Lung (tissue), 11 donors: ENCODE measurements at regions not wholly inside any gene's neighbourhood (a gene's known extent, or its start where the extent isn't known, plus 50 kb on each side); places are given as distances from the start of the nearest gene placed in this dataset.

Source experiments
- ATAC-seq: fragments of 200-7000 bp; cut with Tn5 transposase; one replicate; pipeline ENCODE4 v1.9.1; 2020; ENCODE audit warnings: moderate number of reproducible peaks; ENCODE audit not compliant: insufficient read depth, low FRiP score
- DNase-seq, 3 donors: peaks; one replicate each; pipeline ENCODE4 v3.0.0-alpha.2; 2013 to 2017
- H3K27ac ChIP-seq, 2 donors: one replicate each; pipeline ENCODE4 v1.5.1; 2013; ENCODE audit warnings: mild to moderate bottlenecking in 2 of 2, moderate library complexity in 2 of 2, control low read depth in 1 of 2, inconsistent platforms in 1 of 2, low read depth in 1 of 2, low read length in 1 of 2
- H3K27me3 ChIP-seq, 3 donors: one replicate each; pipeline ENCODE4 v1.5.1; 2013; ENCODE audit warnings: low read length in 2 of 3; ENCODE audit not compliant: control insufficient read depth in 3 of 3, insufficient read depth in 3 of 3
- H3K36me3 ChIP-seq, 4 donors: one replicate each; pipeline ENCODE4 v1.5.1; 2013; ENCODE audit warnings: low read length in 4 of 4, mild to moderate bottlenecking in 1 of 4, moderate library complexity in 1 of 4; ENCODE audit not compliant: control insufficient read depth in 4 of 4, insufficient read depth in 4 of 4
- H3K4me1 ChIP-seq, 5 donors: one replicate each; pipeline ENCODE4 v1.5.1; 2013; ENCODE audit warnings: low read length in 5 of 5, mild to moderate bottlenecking in 2 of 5, moderate library complexity in 1 of 5; ENCODE audit not compliant: control insufficient read depth in 5 of 5, insufficient read depth in 5 of 5
- H3K4me3 ChIP-seq: one replicate; pipeline ENCODE4 v1.5.1; 2013; ENCODE audit warnings: mild to moderate bottlenecking, control low read depth, moderate library complexity
- H3K9ac ChIP-seq, 2 donors: one replicate each; pipeline ENCODE4 v1.5.1; 2013; ENCODE audit warnings: low read length in 2 of 2, control low read depth in 1 of 2; ENCODE audit not compliant: insufficient read depth in 1 of 2
- H3K9me3 ChIP-seq, 4 donors: one replicate each; pipeline ENCODE4 v1.5.1; 2013; ENCODE audit warnings: low read length in 3 of 4, mild to moderate bottlenecking in 1 of 4, moderate library complexity in 1 of 4; ENCODE audit not compliant: control insufficient read depth in 4 of 4, insufficient read depth in 3 of 4
- CTCF ChIP-seq: IDR thresholded peaks from 2 replicates; pipeline ENCODE4 v1.5.1; 2012; ENCODE audit warnings: mild to moderate bottlenecking; ENCODE audit errors: control extremely low read depth, extremely low read depth
- WGBS, 2 donors: extraction: QIAGEN DNeasy Blood & Tissue Kit; methylation state at CpG; one replicate each; pipeline ENCODE4 v1.1.7; 2013; 5-methylcytosine and 5-hydroxymethylcytosine counted together
- donor health status: control.
- donor health status: control.
- donor health status: Bipolar disorder and iron deficiency.
- donor health status: healthy.
- donor health status: DM: yes; HTN: yes; CAD: no.

- Histone ChIP-seq H3K27ac (no peak overlapping the region), H3K4me1 (no peaks in the 10 kb centered on the region), H3K27me3 (no peaks in the 10 kb centered on the region), H3K36me3 (no peaks in the 10 kb centered on the region), H3K4me3 (no peak overlapping the region), H3K9ac (no peak overlapping the region), H3K9me3 (peaks cover 0 to 9% (median 0%) of the 10 kb centered on the region in 4 donors)
- ATAC-seq (no peak), DNase-seq (no peak)
- 94 to 95% methylated on average over 17 of the region's 17 CpGs for WGBS, 2 donors
- no peak for TF ChIP-seq CTCF
These were observed 253.2 kb upstream of the SEMA3A start for GRCh38 chr7:84447636-84448293.

- no peak for TF ChIP-seq CTCF
- no peak overlapping the region for H3K9ac ChIP-seq
- no peaks in the 10 kb centered on the region for H3K36me3 ChIP-seq
- no peaks in the 10 kb centered on the region for H3K4me1 ChIP-seq
- H3K9me3 ChIP-seq: peaks cover 0 to 9% (median 0%) of the 10 kb centered on the region in 4 donors
- WGBS, 2 donors: 94 to 97% methylated on average over 14 of the region's 14 CpGs
- H3K27ac ChIP-seq: no peak overlapping the region
- DNase-seq (no peak), ATAC-seq (no peak)
- H3K27me3 ChIP-seq: no peaks in the 10 kb centered on the region
- H3K4me3 ChIP-seq: no peak overlapping the region
These were observed 252.4 kb upstream of the SEMA3A start for GRCh38 chr7:84446991-84447480.

GRCh38 chr7:84425702-84426259 is 231.2 kb upstream of the SEMA3A start:
- H3K4me3 ChIP-seq: no peak overlapping the region
- no peaks in the 10 kb centered on the region for H3K36me3 ChIP-seq
- no peak overlapping the region for H3K27ac ChIP-seq
- no peak for ATAC-seq
- no peaks in the 10 kb centered on the region for H3K27me3 ChIP-seq
- TF ChIP-seq CTCF: no peak
- no peaks in the 10 kb centered on the region for H3K4me1 ChIP-seq
- WGBS, 2 donors: 84 to 86% methylated on average over 5 of the region's 5 CpGs
- H3K9ac ChIP-seq: no peak overlapping the region
- DNase-seq: no peak
- no peaks in the 10 kb centered on the region for H3K9me3 ChIP-seq
